Hepatocyte (in vitro differentiated cells): ENCODE measurements at regions not wholly inside any gene's neighbourhood (a gene's known extent, or its start where the extent isn't known, plus 50 kb on each side); places are given as distances from the start of the nearest gene placed in this dataset.

Experiments
- CTCF ChIP-seq: fragments of 200-600 bp; sonication (generic); IDR thresholded peaks from 2 replicates; pipeline ENCODE4 v1.5.1; 2016; ENCODE audit warnings: antibody characterized with exemption, mild to moderate bottlenecking; ENCODE audit not compliant: poor library complexity
- EZH2 ChIP-seq: fragments of 200-600 bp; sonication (generic); IDR thresholded peaks from 2 replicates; pipeline ENCODE4 v1.6.1; 2016; ENCODE audit warnings: antibody characterized with exemption, mild to moderate bottlenecking, borderline replicate concordance

- TF ChIP-seq CTCF (no peak), EZH2 (no peak)
Measured at GRCh38 chr1:29900712-29901111, 664.4 kb downstream of the PTPRU start.
